GM23338 (cell line): ENCODE measurements at regions not wholly inside any gene's neighbourhood (a gene's known extent, or its start where the extent isn't known, plus 50 kb on each side); places are given as distances from the start of the nearest gene placed in this dataset.

Experiments used
- ATAC-seq: fragments of 200-7000 bp; cut with Tn5 transposase; 3 replicates; pipeline ENCODE4 v1.9.1; 2020
- DNase-seq: peaks from one replicate; pipeline ENCODE4 v3.0.0-alpha.2; 2015; ENCODE audit warnings: low spot score
- H2AFZ ChIP-seq: fragments of 200-600 bp; sonication (generic); 2 replicates; pipeline ENCODE4 v1.8.0; 2016; ENCODE audit warnings: antibody characterized with exemption, mild to moderate bottlenecking, moderate library complexity
- H3F3A ChIP-seq: fragments of 200-600 bp; sonication (generic); replicated peaks from 2 replicates; pipeline ENCODE4 v1.8.0; 2017; ENCODE audit warnings: antibody characterized with exemption, mixed run types, low read depth
- H3K27ac ChIP-seq: fragments of 200-600 bp; sonication (generic); 2 replicates; pipeline ENCODE4 v1.6.1; 2016; ENCODE audit warnings: low read depth
- H3K27me3 ChIP-seq: fragments of 200-600 bp; sonication (generic); 2 replicates; pipeline ENCODE4 v1.8.0; 2016; ENCODE audit warnings: mild to moderate bottlenecking, mixed run types, moderate library complexity; ENCODE audit not compliant: insufficient read depth
- H3K36me3 ChIP-seq: fragments of 200-600 bp; sonication (generic); 2 replicates; pipeline ENCODE4 v1.8.0; 2016; ENCODE audit warnings: mild to moderate bottlenecking; ENCODE audit not compliant: insufficient read depth
- H3K4me1 ChIP-seq: fragments of 200-600 bp; sonication (generic); 2 replicates; pipeline ENCODE4 v1.8.0; 2016; ENCODE audit warnings: mild to moderate bottlenecking, moderate library complexity; ENCODE audit not compliant: insufficient read depth
- H3K4me2 ChIP-seq: fragments of 200-600 bp; sonication (generic); 2 replicates; pipeline ENCODE4 v1.7.1; 2017; ENCODE audit warnings: mixed run types
- H3K4me3 ChIP-seq: fragments of 200-600 bp; sonication (generic); 2 replicates; pipeline ENCODE4 v1.6.1; 2016; ENCODE audit warnings: mixed run types
- H3K79me2 ChIP-seq: fragments of 200-600 bp; sonication (generic); replicated peaks from 2 replicates; pipeline ENCODE4 v1.8.0; 2017; ENCODE audit warnings: mild to moderate bottlenecking; ENCODE audit not compliant: insufficient read depth
- H3K9me2 ChIP-seq: fragments of 200-600 bp; sonication (generic); 2 replicates; pipeline ENCODE4 v1.8.0; 2017; ENCODE audit not compliant: insufficient read depth
- H4K20me1 ChIP-seq: fragments of 200-600 bp; sonication (generic); replicated peaks from 2 replicates; pipeline ENCODE4 v1.8.0; 2017; ENCODE audit warnings: mild to moderate bottlenecking; ENCODE audit not compliant: insufficient read depth
- H3K27ac Mint-ChIP-seq: 2 replicates; pipeline ENCODE4 v1.8.0; 2020; ENCODE audit warnings: inconsistent platforms, mild to moderate bottlenecking, moderate library complexity, mixed read lengths
- H3K27me3 Mint-ChIP-seq: 3 replicates; pipeline ENCODE4 v1.8.0; 2022; ENCODE audit warnings: low read depth, mild to moderate bottlenecking, moderate library complexity, mixed read lengths, inconsistent platforms; ENCODE audit not compliant: insufficient read depth, poor library complexity
- H3K36me3 Mint-ChIP-seq: 3 replicates; pipeline ENCODE4 v1.8.0; 2021; ENCODE audit warnings: low read depth, mild to moderate bottlenecking, inconsistent platforms, moderate library complexity, mixed read lengths
- H3K4me1 Mint-ChIP-seq: 3 replicates; pipeline ENCODE4 v1.8.0; 2020; ENCODE audit warnings: mild to moderate bottlenecking, inconsistent platforms, mixed read lengths
- H3K4me3 Mint-ChIP-seq: 3 replicates; pipeline ENCODE4 v1.8.0; 2021; ENCODE audit warnings: moderate library complexity, mild to moderate bottlenecking, inconsistent platforms, mixed read lengths
- H3K9me3 Mint-ChIP-seq: 3 replicates; pipeline ENCODE4 v1.8.0; 2020; ENCODE audit warnings: moderate library complexity, mild to moderate bottlenecking, inconsistent platforms, mixed read lengths
- EZH2 ChIP-seq: fragments of 200-600 bp; sonication (generic); IDR thresholded peaks from one replicate; pipeline ENCODE4 v1.8.0; 2017; ENCODE audit warnings: antibody characterized with exemption, mild to moderate bottlenecking, low read depth; ENCODE audit not compliant: unreplicated experiment
- EZH2phosphoT487 ChIP-seq: fragments of 200-600 bp; sonication (generic); IDR thresholded peaks from one replicate; pipeline ENCODE4 v1.8.1; 2018; ENCODE audit warnings: antibody characterized with exemption; ENCODE audit not compliant: unreplicated experiment
- JUNB ChIP-seq: IDR thresholded peaks from one replicate; pipeline ENCODE4 v1.6.1; 2016; ENCODE audit warnings: antibody characterized with exemption; ENCODE audit not compliant: unreplicated experiment
- NANOG ChIP-seq: IDR thresholded peaks from 2 replicates; pipeline ENCODE4 v1.6.1; 2016; ENCODE audit warnings: antibody characterized with exemption, borderline replicate concordance
- POLR2AphosphoS5 ChIP-seq: IDR thresholded peaks from 2 replicates; pipeline ENCODE4 v1.6.1; 2016; ENCODE audit warnings: antibody characterized with exemption, low read depth
- STAT1 ChIP-seq: IDR thresholded peaks from one replicate; pipeline ENCODE4 v1.6.1; 2016; ENCODE audit warnings: antibody characterized with exemption; ENCODE audit not compliant: unreplicated experiment
- ZNF331 ChIP-seq: fragments of 250-450 bp; sonication (Bioruptor Pico); IDR thresholded peaks from 2 replicates; pipeline ENCODE4 v1.5.0; 2020; ENCODE audit warnings: low read depth, mild to moderate bottlenecking, moderate library complexity
- TF ChIP-seq, protein P1 (sequence below), 2 experiments: fragments of 200-600 bp in 1 of 2; sonication (generic) in 1 of 2; conservative IDR thresholded peaks; 2 replicates each; pipeline versions ENCODE4 v1.5.1 to v1.6.1; 2016 to 2017; ENCODE audit warnings: antibody characterized with exemption in 2 of 2, low read depth in 2 of 2, mild to moderate bottlenecking in 2 of 2, moderate library complexity in 1 of 2
- TF ChIP-seq, protein P2 (sequence below): IDR thresholded peaks from 2 replicates; pipeline ENCODE4 v1.6.1; 2016; ENCODE audit warnings: antibody characterized with exemption

DNA sequence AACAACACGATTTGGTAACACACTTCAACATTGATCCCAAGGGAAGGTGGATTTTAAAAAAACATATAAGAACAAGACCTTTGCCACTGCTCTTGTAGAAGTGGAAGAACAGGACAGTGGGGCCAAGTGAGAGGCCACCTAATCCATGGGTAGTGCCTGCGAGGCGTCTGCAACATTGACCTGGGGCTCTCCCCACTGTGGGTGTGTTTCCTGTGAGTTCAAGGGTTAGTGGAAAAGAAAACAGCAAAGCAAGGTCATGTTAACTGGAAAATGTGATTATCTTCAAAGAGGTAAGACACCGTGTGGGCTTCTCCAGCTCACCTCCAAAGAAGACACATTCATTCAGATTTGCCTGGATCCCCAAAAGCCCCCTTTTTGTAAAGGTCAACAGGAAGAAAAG is 327.0 kb downstream of the UQCRFS1 start (continued):
- no peak for TF ChIP-seq POLR2AphosphoS5
- TF ChIP-seq, protein P1, sequence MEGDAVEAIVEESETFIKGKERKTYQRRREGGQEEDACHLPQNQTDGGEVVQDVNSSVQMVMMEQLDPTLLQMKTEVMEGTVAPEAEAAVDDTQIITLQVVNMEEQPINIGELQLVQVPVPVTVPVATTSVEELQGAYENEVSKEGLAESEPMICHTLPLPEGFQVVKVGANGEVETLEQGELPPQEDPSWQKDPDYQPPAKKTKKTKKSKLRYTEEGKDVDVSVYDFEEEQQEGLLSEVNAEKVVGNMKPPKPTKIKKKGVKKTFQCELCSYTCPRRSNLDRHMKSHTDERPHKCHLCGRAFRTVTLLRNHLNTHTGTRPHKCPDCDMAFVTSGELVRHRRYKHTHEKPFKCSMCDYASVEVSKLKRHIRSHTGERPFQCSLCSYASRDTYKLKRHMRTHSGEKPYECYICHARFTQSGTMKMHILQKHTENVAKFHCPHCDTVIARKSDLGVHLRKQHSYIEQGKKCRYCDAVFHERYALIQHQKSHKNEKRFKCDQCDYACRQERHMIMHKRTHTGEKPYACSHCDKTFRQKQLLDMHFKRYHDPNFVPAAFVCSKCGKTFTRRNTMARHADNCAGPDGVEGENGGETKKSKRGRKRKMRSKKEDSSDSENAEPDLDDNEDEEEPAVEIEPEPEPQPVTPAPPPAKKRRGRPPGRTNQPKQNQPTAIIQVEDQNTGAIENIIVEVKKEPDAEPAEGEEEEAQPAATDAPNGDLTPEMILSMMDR (conservative IDR thresholded peaks at IDR 0.05; ENCODE audit: low read depth in 2 of 2) = no peak

GRCh38 chr19:28884786-28885476 is 328.0 kb downstream of the UQCRFS1 start:
- Mint-ChIP-seq H3K27me3 (peaks cover 16% of the 10 kb centered on the region), H3K4me1 (peaks cover 59% of the 10 kb centered on the region), H3K9me3 (no peaks in the 10 kb centered on the region; the same call in 2 of the 3 replicates)

DNA sequence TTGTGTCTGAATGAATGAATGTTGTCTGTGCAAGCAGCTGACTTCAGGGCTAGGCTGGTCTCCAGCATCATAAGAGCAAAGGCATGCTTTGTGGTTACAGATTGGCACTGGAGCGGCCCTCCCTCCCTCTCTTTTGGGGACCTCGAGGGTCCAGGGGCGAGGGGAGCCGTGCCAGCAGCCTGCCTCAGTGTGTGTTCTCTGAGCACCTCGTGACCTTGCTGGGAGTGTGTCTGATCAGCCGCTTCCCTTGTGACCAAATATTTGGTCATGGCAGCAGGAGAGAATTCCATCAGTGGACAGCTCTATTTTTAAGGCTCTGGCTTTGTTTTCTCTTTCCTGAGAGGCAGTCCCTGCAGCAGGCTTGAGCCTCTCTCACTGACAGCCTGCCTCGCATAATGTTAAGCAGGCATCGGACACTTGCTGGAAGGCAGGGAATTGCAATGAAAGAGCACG is 329.7 kb downstream of the UQCRFS1 start:
- Histone ChIP-seq H3K36me3 (no peaks in the 10 kb centered on the region), H3K9me2 (no peaks in the 10 kb centered on the region), H3K4me2 (peak overlapping the region; percentile 71), H3K4me1 (peaks cover 46% of the 10 kb centered on the region), H3F3A (0 out of 2 replicates have a peak, but pooled peaks cover 15% of the 10 kb centered on the region), H4K20me1 (no peaks in the 10 kb centered on the region), H3K27ac (peak overlapping the region; percentile 61), H3K79me2 (no peaks in the 10 kb centered on the region), H3K27me3 (no peaks in the 10 kb centered on the region), H3K4me3 (no peak overlapping the region), H2AFZ (peak overlapping the region; percentile 86)
- Mint-ChIP-seq H3K9me3 (no peaks in the 10 kb centered on the region; the same call in 2 of the 3 replicates), H3K27me3 (peaks cover 15% of the 10 kb centered on the region), H3K27ac (no peak overlapping the region; the same call in 1 of the 2 replicates), H3K4me3 (peak overlapping the region; percentile 3; the same call in 1 of the 3 replicates), H3K4me1 (peaks cover 66% of the 10 kb centered on the region), H3K36me3 (no peaks in the 10 kb centered on the region)
- peak; percentile 32 for DNase-seq
- ATAC-seq = peak; percentile 19
- TF ChIP-seq EZH2 (no peak), ZNF331 (CRISPR knock-in tag) (no peak)

More at GRCh38 chr19:28884786-28885476, 328.0 kb downstream of the UQCRFS1 start:
- no peaks in the 10 kb centered on the region for H4K20me1 ChIP-seq
- H3K27me3 ChIP-seq = no peaks in the 10 kb centered on the region
- TF ChIP-seq NANOG = no peak
- TF ChIP-seq EZH2 = no peak
- TF ChIP-seq JUNB = no peak
- TF ChIP-seq STAT1 = no peak
- no peak for TF ChIP-seq ZNF331 (CRISPR knock-in tag)
- TF ChIP-seq, protein P2, sequence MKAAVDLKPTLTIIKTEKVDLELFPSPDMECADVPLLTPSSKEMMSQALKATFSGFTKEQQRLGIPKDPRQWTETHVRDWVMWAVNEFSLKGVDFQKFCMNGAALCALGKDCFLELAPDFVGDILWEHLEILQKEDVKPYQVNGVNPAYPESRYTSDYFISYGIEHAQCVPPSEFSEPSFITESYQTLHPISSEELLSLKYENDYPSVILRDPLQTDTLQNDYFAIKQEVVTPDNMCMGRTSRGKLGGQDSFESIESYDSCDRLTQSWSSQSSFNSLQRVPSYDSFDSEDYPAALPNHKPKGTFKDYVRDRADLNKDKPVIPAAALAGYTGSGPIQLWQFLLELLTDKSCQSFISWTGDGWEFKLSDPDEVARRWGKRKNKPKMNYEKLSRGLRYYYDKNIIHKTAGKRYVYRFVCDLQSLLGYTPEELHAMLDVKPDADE = no peak
- no peak for TF ChIP-seq EZH2phosphoT487
- H3K4me3 ChIP-seq = no peak overlapping the region
- no peaks in the 10 kb centered on the region for H3K79me2 ChIP-seq
- no peak overlapping the region for H3K27ac Mint-ChIP-seq
- no peak overlapping the region for H3K4me3 Mint-ChIP-seq
- no peak overlapping the region for H2AFZ ChIP-seq
- no peaks in the 10 kb centered on the region for H3K36me3 ChIP-seq
- H3K9me2 ChIP-seq = no peaks in the 10 kb centered on the region
- H3F3A ChIP-seq = 0 out of 2 replicates have a peak, but pooled peaks cover 15% of the 10 kb centered on the region
- H3K4me2 ChIP-seq = no peak overlapping the region
- no peak overlapping the region for H3K27ac ChIP-seq
- peaks cover 44% of the 10 kb centered on the region for H3K4me1 ChIP-seq
- H3K36me3 Mint-ChIP-seq = no peaks in the 10 kb centered on the region
- no peak for DNase-seq
- no peak for ATAC-seq
